ENCODE measurements at regions not wholly inside any gene's neighbourhood (a gene's known extent, or its start where the extent isn't known, plus 50 kb on each side); places are given as distances from the start of the nearest gene placed in this dataset.

DNA sequence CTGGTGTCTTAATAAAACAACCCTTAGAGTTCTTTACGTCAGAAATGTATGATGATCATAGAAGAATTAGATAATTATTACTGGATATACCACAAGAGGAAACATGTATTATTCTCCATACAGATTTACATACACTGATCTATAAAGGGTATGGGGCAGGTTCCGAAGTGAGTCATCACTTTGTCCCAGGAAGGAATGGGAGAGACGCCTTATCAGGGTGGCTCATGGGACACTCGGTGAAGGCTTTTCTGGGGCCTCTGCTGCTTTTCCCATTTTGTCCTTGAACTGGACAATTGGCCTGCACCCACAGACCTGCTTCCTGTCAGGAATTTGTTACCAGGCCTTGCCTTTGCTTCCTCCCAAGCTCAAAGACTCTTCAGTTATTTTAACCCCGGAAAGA, 233.8 kb upstream of the RUNX1 start:
- TF ChIP-seq, protein P1, sequence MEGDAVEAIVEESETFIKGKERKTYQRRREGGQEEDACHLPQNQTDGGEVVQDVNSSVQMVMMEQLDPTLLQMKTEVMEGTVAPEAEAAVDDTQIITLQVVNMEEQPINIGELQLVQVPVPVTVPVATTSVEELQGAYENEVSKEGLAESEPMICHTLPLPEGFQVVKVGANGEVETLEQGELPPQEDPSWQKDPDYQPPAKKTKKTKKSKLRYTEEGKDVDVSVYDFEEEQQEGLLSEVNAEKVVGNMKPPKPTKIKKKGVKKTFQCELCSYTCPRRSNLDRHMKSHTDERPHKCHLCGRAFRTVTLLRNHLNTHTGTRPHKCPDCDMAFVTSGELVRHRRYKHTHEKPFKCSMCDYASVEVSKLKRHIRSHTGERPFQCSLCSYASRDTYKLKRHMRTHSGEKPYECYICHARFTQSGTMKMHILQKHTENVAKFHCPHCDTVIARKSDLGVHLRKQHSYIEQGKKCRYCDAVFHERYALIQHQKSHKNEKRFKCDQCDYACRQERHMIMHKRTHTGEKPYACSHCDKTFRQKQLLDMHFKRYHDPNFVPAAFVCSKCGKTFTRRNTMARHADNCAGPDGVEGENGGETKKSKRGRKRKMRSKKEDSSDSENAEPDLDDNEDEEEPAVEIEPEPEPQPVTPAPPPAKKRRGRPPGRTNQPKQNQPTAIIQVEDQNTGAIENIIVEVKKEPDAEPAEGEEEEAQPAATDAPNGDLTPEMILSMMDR (IDR thresholded peaks at IDR 0.05) = no peak
- TF ChIP-seq POLR2A (IDR thresholded peaks at IDR 0.05) = no peak

Measured in adrenal gland (tissue), 5 donors.